ENCODE measurements at regions not wholly inside any gene's neighbourhood (a gene's known extent, or its start where the extent isn't known, plus 50 kb on each side); places are given as distances from the start of the nearest gene placed in this dataset.
A peak's percentile ranks its signal among the peaks of the same experiment; 100 is the strongest.

GRCh38 chr1:30088594-30088993, 634.8 kb downstream of the MATN1 start:
- no peak for DNase-seq (ENCODE audit: low spot score, unreplicated experiment)
- TF ChIP-seq CTCF (IDR thresholded peaks at IDR 0.05; ENCODE audit: unreplicated experiment): no peak
- Mint-ChIP-seq H3K9me3 (ENCODE audit: low read depth) (peaks cover 22% of the 10 kb centered on the region), H3K27me3 (peaks cover 17% of the 10 kb centered on the region), H3K4me1 (ENCODE audit: low read depth) (peaks cover 3% of the 10 kb centered on the region), H3K4me3 (ENCODE audit: low read depth) (no peak overlapping the region), H3K36me3 (ENCODE audit: insufficient read depth) (peaks cover 1% of the 10 kb centered on the region), H3K27ac (no peak overlapping the region)

- no peak for DNase-seq (ENCODE audit: low spot score, unreplicated experiment)
- Mint-ChIP-seq H3K4me1 (ENCODE audit: low read depth) (peaks cover 3% of the 10 kb centered on the region), H3K27me3 (peaks cover 17% of the 10 kb centered on the region), H3K4me3 (ENCODE audit: low read depth) (no peak overlapping the region), H3K9me3 (ENCODE audit: low read depth) (peaks cover 14% of the 10 kb centered on the region), H3K36me3 (ENCODE audit: insufficient read depth) (peaks cover 1% of the 10 kb centered on the region), H3K27ac (no peak overlapping the region)
- TF ChIP-seq CTCF (IDR thresholded peaks at IDR 0.05; ENCODE audit: unreplicated experiment): peak; percentile 50
Observed at GRCh38 chr1:30087465-30087864, 635.9 kb downstream of the MATN1 start.

GRCh38 chr1:30085811-30086770, 637.3 kb downstream of the MATN1 start:
- Mint-ChIP-seq H3K36me3 (ENCODE audit: insufficient read depth) (no peaks in the 10 kb centered on the region), H3K27ac (no peak overlapping the region), H3K27me3 (peaks cover 17% of the 10 kb centered on the region), H3K9me3 (ENCODE audit: low read depth) (peaks cover 2% of the 10 kb centered on the region), H3K4me1 (ENCODE audit: low read depth) (peaks cover 3% of the 10 kb centered on the region), H3K4me3 (ENCODE audit: low read depth) (no peak overlapping the region)
- TF ChIP-seq CTCF (IDR thresholded peaks at IDR 0.05; ENCODE audit: unreplicated experiment): peak; percentile 77
- peak; percentile 83 for DNase-seq (ENCODE audit: low spot score, unreplicated experiment)

GRCh38 chr1:30084909-30085571, 638.3 kb downstream of the MATN1 start:
- Mint-ChIP-seq H3K4me1 (ENCODE audit: low read depth) (peaks cover 3% of the 10 kb centered on the region), H3K9me3 (ENCODE audit: low read depth) (no peaks in the 10 kb centered on the region), H3K4me3 (ENCODE audit: low read depth) (no peak overlapping the region), H3K36me3 (ENCODE audit: insufficient read depth) (no peaks in the 10 kb centered on the region), H3K27ac (no peak overlapping the region), H3K27me3 (peaks cover 17% of the 10 kb centered on the region)
- no peak for DNase-seq (ENCODE audit: low spot score, unreplicated experiment)
- no peak for TF ChIP-seq CTCF (IDR thresholded peaks at IDR 0.05; ENCODE audit: unreplicated experiment)

GRCh38 chr1:30083800-30084464, 639.5 kb downstream of the MATN1 start:
- Mint-ChIP-seq H3K9me3 (ENCODE audit: low read depth) (no peaks in the 10 kb centered on the region), H3K4me3 (ENCODE audit: low read depth) (no peak overlapping the region), H3K27me3 (peaks cover 7% of the 10 kb centered on the region), H3K27ac (no peak overlapping the region), H3K4me1 (ENCODE audit: low read depth) (peaks cover 3% of the 10 kb centered on the region), H3K36me3 (ENCODE audit: insufficient read depth) (no peaks in the 10 kb centered on the region)
- DNase-seq (ENCODE audit: low spot score, unreplicated experiment): no peak
- TF ChIP-seq CTCF (IDR thresholded peaks at IDR 0.05; ENCODE audit: unreplicated experiment): no peak

All from progenitor cell of endocrine pancreas (in vitro differentiated cells).